ENCODE measurements at regions not wholly inside any gene's neighbourhood (a gene's known extent, or its start where the extent isn't known, plus 50 kb on each side); places are given as distances from the start of the nearest gene placed in this dataset.

- TF ChIP-seq AEBP2 (tag by site-specific recombination; IDR thresholded peaks at IDR 0.05; ENCODE audit: borderline replicate concordance) (no peak), ZNF214 (tag by site-specific recombination; IDR thresholded peaks at IDR 0.05; ENCODE audit: borderline replicate concordance) (no peak), ZBTB48 (tag by site-specific recombination; IDR thresholded peaks at IDR 0.05) (no peak), FEZF1 (tag by site-specific recombination; IDR thresholded peaks at IDR 0.05) (no peak)
Observed at GRCh38 chr4:175413561-175413960, 398.5 kb downstream of the GPM6A start (continued).

GRCh38 chr4:175414602-175415001 is 397.5 kb downstream of the GPM6A start:
- H3K4me1 ChIP-seq (ENCODE audit: control insufficient read depth, insufficient read depth, low read length) = no peaks in the 10 kb centered on the region
- no peaks in the 10 kb centered on the region for H3K36me3 ChIP-seq (ENCODE audit: control insufficient read depth in 2 of 2, insufficient read depth in 1 of 2, low read length in 2 of 2)
- H3K4me3 ChIP-seq (ENCODE audit: low read depth, low read length) = no peak overlapping the region
- TF ChIP-seq ZSCAN5A (tag by site-specific recombination; IDR thresholded peaks at IDR 0.05) (no peak), ZNF362 (tag by site-specific recombination; IDR thresholded peaks at IDR 0.05) (no peak), ZNF558 (tag by site-specific recombination; IDR thresholded peaks at IDR 0.05) (no peak), ZNF623 (tag by site-specific recombination; IDR thresholded peaks at IDR 0.05) (no peak)
- H3K27ac ChIP-seq (ENCODE audit: extremely low read depth, low read depth, low read length) = no peak overlapping the region
- H3K9me3 ChIP-seq (ENCODE audit: control insufficient read depth, insufficient read depth, low read depth, low read length) = no peaks in the 10 kb centered on the region
- ChIA-PET POLR2A (no interaction called here), CTCF (no interaction called here)

- H3K27ac ChIP-seq (ENCODE audit: extremely low read depth, low read depth, low read length) = no peak overlapping the region
- POLR2A ChIA-PET = no interaction called here
Observed at GRCh38 chr4:175418516-175418915, 393.5 kb downstream of the GPM6A start.

More at GRCh38 chr4:175418516-175418915, 393.5 kb downstream of the GPM6A start:
- Histone ChIP-seq H3K4me1 (ENCODE audit: control insufficient read depth, insufficient read depth, low read length) (no peaks in the 10 kb centered on the region; the same call in 1 of the 2 replicates), H3K9me3 (ENCODE audit: control insufficient read depth, insufficient read depth, low read depth, low read length) (no peaks in the 10 kb centered on the region), H3K4me3 (ENCODE audit: low read depth, low read length) (no peak overlapping the region), H3K36me3 (ENCODE audit: control insufficient read depth in 2 of 2, insufficient read depth in 1 of 2, low read length in 2 of 2) (no peaks in the 10 kb centered on the region)
- CTCF ChIA-PET = no interaction called here
- no peak for TF ChIP-seq ZNF266 (tag by site-specific recombination; IDR thresholded peaks at IDR 0.05; ENCODE audit: low read depth)
- TF ChIP-seq SCRT1 (tag by site-specific recombination; IDR thresholded peaks at IDR 0.05; ENCODE audit: borderline replicate concordance) = no peak
- TF ChIP-seq ZFP69B (tag by site-specific recombination; IDR thresholded peaks at IDR 0.05) = no peak
- no peak for TF ChIP-seq ZNF146 (tag by site-specific recombination; IDR thresholded peaks at IDR 0.05)
- TF ChIP-seq ZNF596 (tag by site-specific recombination; IDR thresholded peaks at IDR 0.05) = no peak
- TF ChIP-seq ZNF530 (tag by site-specific recombination; IDR thresholded peaks at IDR 0.05; ENCODE audit: low read depth) = no peak
- TF ChIP-seq PRDM2 (tag by site-specific recombination; IDR thresholded peaks at IDR 0.05; ENCODE audit: borderline replicate concordance) = no peak
- no peak for TF ChIP-seq ZNF174 (tag by site-specific recombination; IDR thresholded peaks at IDR 0.05)
- no peak for TF ChIP-seq ZNF843 (tag by site-specific recombination; IDR thresholded peaks at IDR 0.05)
- no peak for TF ChIP-seq ZNF341 (tag by site-specific recombination; IDR thresholded peaks at IDR 0.05; ENCODE audit: low read depth)
- no peak for TF ChIP-seq GFI1B (tag by site-specific recombination; IDR thresholded peaks at IDR 0.05)
- no peak for TF ChIP-seq ZNF48 (tag by site-specific recombination; IDR thresholded peaks at IDR 0.05)
- TF ChIP-seq ZNF169 (tag by site-specific recombination; IDR thresholded peaks at IDR 0.05) = no peak
- no peak for TF ChIP-seq ZNF548 (tag by site-specific recombination; IDR thresholded peaks at IDR 0.05)
- no peak for TF ChIP-seq OVOL3 (tag by site-specific recombination; IDR thresholded peaks at IDR 0.05)
- no peak for TF ChIP-seq ZFHX2 (tag by site-specific recombination; conservative IDR thresholded peaks at IDR 0.05)

Measured in HEK293 (cell line).